Fibroblast of the conjunctiva (primary cell): ENCODE measurements at regions not wholly inside any gene's neighbourhood (a gene's known extent, or its start where the extent isn't known, plus 50 kb on each side); places are given as distances from the start of the nearest gene placed in this dataset.
"Not testable (repeated sequence)": the region's sequence is repeated elsewhere in the genome, so short reads cannot be mapped to it uniquely, and the experiment has no call there.

ENCODE experiments used
- DNase-seq: peaks from one replicate; pipeline ENCODE4 v3.0.0-alpha.2; 2010; ENCODE audit warnings: low read depth

DNA sequence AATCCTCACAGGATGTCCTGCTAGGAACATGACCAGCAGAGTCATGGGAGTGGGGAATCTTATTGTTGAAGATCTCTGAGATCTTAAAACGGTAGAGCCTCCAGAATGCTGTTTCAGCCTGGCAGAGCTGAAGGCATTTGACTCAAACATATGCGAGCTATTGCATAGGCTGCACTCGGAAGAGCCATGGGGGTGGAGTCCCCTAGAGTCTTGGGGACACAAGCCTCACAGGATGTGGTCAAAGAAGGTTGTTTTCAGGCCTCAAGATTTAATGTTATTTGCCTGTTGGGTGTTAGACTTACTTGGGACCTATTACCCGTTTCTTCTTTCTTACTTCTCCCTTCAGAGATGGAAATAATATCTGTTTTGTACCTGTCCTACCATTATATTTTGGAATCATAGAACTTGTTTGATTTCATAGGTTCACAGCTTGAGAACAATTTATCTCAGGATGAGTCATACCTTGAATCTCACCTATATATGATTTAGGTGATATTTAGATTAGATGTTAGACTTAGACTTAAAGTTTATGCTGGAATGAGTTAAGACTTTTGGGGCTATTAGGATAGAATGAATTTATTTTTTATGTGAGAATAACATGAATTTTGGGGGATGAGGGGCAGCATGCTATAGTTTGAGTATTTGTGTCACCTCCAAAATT lies 172.2 kb upstream of the ATP2B1 start:
- no peak for DNase-seq

DNA sequence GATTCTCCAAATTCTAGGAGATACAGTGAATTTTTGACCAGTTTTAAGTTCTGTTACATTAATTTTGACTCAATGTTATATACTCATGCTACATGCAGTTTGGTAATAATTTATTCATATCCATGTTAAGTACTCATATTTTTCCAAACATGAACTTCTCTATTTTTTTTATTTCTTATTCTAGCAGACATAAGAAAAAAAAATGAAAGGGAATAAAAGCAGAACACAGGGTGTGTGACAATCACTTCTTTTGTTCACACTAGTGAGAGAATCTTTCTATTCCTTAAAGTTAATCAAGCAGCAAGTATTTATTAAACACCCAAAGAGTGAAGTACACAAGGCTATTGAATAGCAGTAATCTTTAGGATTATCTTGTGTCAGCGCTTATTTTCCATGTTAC lies 171.1 kb upstream of the ATP2B1 start:
- DNase-seq = no peak

DNA sequence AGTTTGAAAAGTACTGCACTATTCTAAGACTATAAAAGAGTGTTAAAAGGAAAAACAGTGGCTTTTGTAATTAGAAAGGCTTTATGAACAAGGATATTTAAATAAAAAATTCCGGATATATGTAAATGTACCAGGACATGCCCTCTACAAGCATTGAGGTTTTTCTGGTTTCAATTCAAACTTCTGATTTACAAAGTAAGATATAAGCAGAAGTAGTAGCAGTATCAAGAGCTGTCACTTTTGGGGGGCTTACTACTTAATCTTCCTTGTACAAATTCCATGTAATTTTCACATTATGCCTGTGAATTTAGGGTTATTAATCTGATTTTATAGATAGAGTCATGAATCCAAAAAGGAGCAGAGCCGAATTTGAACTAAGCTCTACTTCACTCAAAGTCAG lies 170.3 kb upstream of the ATP2B1 start:
- DNase-seq = no peak

- no peak for DNase-seq
These were observed 169.7 kb upstream of the ATP2B1 start for GRCh38 chr12:89878327-89878726.

- no peak for DNase-seq
These were observed 169.0 kb upstream of the ATP2B1 start for GRCh38 chr12:89877671-89878070.

DNA sequence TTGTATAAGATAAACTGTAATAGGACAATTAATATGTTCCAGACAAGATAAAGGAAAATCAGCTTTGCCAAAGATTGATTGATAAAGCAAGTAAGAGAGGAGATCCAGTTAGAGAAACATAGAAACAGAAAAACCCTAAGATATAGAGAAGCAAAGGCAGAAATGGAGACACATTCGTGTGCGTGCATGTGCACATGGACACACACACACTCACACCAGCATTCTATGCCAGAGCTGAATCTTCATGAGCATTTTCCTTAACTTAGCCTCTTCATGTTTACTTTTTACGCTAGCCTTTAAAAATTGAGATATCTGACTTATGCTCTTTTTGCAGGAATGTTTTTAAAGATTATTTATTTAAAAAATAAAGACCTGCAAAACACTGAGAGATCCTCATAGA lies 168.5 kb upstream of the ATP2B1 start:
- no peak for DNase-seq

DNA sequence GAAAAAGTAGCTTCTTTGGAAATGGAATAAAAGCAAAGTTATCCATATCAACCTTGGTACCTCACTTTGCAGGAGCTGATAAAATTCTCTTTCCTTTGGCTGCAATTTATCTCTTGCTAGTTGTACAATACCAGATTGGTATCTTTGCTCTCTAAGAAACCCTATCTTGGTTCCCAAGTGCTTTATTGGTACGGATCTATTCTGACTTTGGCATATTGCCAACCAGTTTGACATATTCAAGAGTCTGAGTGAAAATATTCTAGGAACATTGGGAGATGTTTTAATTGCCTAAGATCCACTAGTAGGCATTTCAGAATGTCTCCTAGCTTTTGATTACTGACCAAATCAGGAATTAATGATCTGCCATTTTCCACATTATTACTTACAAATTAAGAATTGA lies 167.2 kb upstream of the ATP2B1 start:
- no peak for DNase-seq

GRCh38 chr12:89875225-89875624 lies 166.6 kb upstream of the ATP2B1 start:
- DNase-seq = no peak

DNA sequence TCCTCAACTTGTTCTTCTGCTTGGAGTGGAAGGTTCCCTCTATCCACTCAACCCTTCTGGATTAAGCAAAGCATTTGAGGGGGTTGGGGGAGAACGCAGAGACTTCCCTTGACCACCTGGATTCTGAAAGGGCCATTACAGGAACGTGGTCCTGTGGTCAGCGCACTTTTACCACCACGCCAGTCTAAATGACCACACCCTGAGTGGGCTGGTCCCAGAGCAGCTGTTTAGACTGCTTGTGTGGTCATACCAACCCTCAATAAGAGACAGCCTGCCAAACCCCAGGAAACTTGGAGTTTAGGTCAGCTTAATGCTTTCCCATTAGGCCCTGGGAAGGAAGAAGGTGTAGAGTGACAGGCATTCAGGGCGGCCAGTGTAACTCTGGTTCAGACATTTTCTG lies 165.5 kb upstream of the ATP2B1 start:
- no peak for DNase-seq

- no peak for DNase-seq
These were observed 165.1 kb upstream of the ATP2B1 start for GRCh38 chr12:89873745-89874144.

DNA sequence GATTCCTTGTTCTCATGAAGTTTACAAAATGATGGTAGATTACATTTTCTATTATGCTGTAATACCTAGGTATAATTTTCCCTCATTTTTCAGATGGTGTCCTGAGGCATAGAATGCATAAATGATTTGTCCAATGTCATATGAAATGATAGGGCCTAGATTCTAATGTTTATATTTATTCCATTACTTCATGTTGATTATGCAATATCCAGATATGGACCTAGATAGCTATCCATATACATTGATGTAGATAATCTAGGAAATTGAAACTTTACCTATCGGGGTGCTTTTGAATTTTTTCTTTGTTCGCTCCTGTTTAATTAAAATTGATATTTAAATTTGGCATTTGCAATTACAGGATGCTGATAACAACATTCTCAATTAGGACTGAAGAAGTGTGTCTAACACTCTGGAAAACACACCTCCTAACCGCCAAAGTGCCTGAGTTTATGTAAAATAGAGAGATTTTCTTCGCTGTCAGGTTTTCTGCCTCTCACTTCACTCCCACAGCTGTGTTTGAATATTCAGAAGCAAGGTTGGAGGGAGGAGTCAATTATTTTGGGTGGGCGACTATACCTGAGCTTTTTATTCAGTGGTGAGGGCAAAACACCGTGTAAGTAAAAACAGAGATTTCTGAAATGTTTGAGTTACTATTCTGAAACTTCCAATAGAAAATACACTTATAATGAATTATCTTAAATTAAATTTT lies 164.4 kb upstream of the ATP2B1 start:
- DNase-seq = no peak

DNA sequence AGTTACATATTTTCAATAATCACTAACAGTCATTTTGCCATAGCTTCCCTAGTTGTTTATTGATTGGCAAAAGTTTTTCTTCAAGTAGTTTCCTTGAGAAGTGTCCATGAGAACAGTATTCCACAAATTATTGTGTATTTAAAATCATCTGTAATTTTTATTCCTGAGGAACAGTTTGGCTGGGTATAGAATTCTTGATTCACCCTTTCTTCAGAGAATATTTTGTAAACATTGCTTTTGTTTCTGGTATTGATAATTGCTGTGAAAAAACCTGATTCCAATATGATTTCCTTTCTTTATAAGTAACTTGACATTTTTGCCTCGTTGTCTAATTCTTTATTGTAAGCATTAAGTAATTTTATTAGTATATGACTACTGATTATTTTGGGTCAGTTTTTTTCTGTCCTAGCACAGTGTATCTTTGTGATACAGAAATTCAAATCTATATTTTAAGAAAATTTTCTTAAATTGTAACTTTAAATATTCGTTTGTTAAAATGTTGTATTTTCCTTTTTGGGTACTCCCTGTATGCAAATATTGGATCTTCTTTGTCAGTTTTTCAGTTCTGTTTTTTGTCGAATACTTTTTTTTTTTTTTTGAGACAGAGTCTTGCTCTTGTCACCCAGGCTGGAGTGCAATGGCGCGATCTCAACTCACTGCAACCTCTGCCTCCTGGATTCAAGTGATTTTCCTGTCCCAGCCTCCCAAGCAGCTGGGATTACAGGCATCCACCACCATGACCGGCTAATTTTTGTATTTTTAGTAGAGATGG lies 162.0 kb upstream of the ATP2B1 start:
- no peak for DNase-seq

DNA sequence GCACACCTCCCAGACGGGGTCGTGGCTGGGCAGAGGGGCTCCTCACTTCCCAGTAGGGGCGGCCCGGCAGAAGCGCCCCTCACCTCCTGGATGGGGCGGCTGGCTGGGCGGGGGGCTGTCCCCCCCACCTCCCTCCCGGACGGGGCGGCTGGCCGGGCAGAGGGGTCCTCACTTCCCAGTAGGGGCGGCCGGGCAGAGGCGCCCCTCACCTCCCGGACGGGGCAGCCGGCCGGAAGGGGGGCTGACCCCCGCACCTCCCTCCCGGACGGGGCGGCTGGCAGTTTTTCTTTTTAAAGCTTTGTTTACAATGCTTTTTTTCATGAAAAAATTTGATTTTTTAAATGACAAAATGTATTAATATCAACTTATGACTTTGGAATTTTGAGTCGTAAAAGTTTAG lies 159.0 kb upstream of the ATP2B1 start:
- not testable (repeated sequence) for DNase-seq

- DNase-seq = no peak
These were observed 155.8 kb upstream of the ATP2B1 start for GRCh38 chr12:89864411-89864810.

GRCh38 chr12:89863968-89864367 lies 155.3 kb upstream of the ATP2B1 start:
- DNase-seq = no peak

GRCh38 chr12:89863493-89863938 lies 154.9 kb upstream of the ATP2B1 start:
- no peak for DNase-seq

GRCh38 chr12:89862511-89863445 lies 154.1 kb upstream of the ATP2B1 start:
- no peak for DNase-seq

- DNase-seq = no peak
These were observed 152.4 kb upstream of the ATP2B1 start for GRCh38 chr12:89861086-89861485.

GRCh38 chr12:89859508-89860220 lies 151.0 kb upstream of the ATP2B1 start:
- DNase-seq = no peak

DNA sequence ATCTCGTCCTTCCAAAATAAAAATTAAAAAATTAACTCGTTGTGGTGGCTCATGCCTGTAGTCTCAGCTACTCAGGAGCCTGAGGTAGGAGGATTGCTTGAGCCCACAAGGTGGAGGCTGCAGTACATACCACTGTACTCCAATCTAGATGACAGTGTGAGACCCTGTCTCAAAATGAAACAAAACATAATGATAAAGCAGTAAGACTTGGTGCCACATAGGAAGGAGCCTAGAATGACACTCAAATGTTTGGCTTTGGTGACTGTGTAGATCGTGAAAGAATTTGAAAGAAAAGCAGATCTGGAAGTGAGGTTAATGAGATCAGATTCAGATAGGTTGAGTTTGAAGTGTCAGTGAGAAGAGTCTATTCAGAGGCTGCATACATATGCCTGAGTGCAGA lies 150.1 kb upstream of the ATP2B1 start:
- DNase-seq = no peak

DNA sequence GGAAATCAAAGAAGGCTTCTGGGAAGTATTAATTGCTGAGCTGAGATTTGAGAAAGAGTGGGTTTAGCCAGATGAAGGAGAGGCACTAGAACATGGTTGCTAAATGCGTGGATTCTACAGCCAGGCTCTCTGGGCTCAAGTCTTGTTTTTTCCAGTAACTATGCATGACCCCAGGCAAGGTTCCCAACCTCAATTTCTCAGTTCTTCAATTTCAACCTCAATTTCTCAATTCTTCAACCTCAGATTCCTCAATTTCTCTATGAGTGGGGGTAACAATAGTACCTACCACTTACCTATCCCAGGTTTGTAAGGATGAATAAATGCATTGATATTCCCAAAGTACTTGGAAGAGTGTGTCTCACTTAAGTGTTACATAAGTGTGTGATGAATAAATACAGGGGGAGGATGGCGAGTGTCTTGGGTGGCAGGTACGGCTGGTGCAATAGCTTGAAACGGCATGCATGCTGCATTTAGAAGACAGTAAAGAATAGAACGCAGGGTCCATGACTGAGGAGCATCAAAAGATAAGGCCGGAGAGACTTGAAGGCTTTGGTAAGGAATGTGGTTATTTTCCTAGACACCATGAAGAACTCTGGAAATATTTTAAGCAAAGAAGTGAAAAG lies 149.1 kb upstream of the ATP2B1 start:
- no peak for DNase-seq
